Prostate gland (tissue), 2 donors: ENCODE measurements at regions not wholly inside any gene's neighbourhood (a gene's known extent, or its start where the extent isn't known, plus 50 kb on each side); places are given as distances from the start of the nearest gene placed in this dataset.

Source experiments
- DNase-seq: peaks from one replicate; pipeline ENCODE4 v3.0.0-alpha.2; 2019; ENCODE audit warnings: low spot score
- H3K27ac ChIP-seq, 2 donors: fragments of 200-600 bp; sonication (generic); 2 replicates each; pipeline ENCODE4 v1.5.1; 2017 to 2019
- H3K27me3 ChIP-seq: fragments of 200-600 bp; sonication (generic); replicated peaks from 2 replicates; pipeline ENCODE4 v1.5.1; 2019; ENCODE audit not compliant: insufficient read depth
- H3K36me3 ChIP-seq, 2 donors: fragments of 200-600 bp; sonication (generic); 1 replicate in 1 of 2; 2 replicates in 1 of 2; pipeline versions ENCODE4 v1.5.1 to v1.8.1; 2017 to 2019
- H3K4me1 ChIP-seq: fragments of 200-600 bp; sonication (generic); replicated peaks from 2 replicates; pipeline ENCODE4 v1.5.1; 2019
- H3K4me3 ChIP-seq, 2 donors: fragments of 200-600 bp; sonication (generic); 2 replicates each; pipeline ENCODE4 v1.5.1; 2017 to 2019
- H3K9me3 ChIP-seq: fragments of 200-600 bp; sonication (generic); 2 replicates; pipeline ENCODE4 v1.5.1; 2017
- POLR2A ChIP-seq: fragments of 450-650 bp; IDR thresholded peaks from one replicate; pipeline ENCODE4 v1.6.1; 2016; ENCODE audit warnings: antibody characterized with exemption, mild to moderate bottlenecking
- POLR2AphosphoS5 ChIP-seq: sonication (generic); formaldehyde crosslinking; IDR thresholded peaks from one replicate; pipeline ENCODE4 v1.6.1; 2017; ENCODE audit warnings: antibody characterized with exemption
- WGBS: methylation state at CpG from one replicate; pipeline ENCODE4 v1.1.5; 2018; 5-methylcytosine and 5-hydroxymethylcytosine counted together
- intact Hi-C: fragments of 100-400 bp; cut with DNase I; formaldehyde crosslinking; loops from one replicate; pipeline ENCODE4 v1.14.2; 2022
- TF ChIP-seq, protein P1 (sequence below), 4 experiments: fragments of 200-600 bp in 2 of 4; fragments of 450-650 bp in 2 of 4; sonication (generic) in 2 of 4; IDR thresholded peaks; 1 replicate in 3 of 4; 2 replicates in 1 of 4; pipeline ENCODE4 v1.5.1; 2016 to 2019; ENCODE audit warnings: antibody characterized with exemption in 4 of 4, mild to moderate bottlenecking in 2 of 4, moderate library complexity in 2 of 4

DNA sequence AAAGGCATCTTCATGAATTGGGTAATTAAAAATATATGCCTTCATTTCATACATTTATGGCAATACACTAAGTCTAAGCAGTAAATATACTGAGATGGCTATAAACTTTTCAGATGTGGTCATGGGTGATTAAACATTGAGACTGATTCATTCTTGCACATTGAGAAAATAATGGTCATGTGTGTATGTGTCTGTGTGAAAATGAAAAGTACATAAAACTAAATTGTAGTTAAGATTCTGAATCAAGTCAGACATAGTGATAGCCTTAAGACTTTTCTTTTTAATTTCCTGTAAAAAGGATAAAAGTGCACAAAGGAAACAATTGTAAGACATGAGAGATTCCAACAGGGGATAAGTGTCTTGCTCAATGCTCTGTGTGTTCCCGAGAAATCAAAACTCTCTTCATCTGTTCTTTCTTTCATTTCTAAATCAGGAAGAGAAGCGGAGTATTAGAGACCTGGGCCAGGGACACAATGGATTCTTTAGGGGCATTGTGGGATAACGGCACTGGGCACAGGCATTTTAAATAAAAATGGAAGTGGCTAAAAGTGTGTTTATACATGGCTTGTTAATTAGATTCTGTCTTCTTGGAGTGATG is 69.8 kb upstream of the AGR3 start:
- H3K27ac ChIP-seq: no peak overlapping the region
- intact Hi-C loops: no loop called here

DNA sequence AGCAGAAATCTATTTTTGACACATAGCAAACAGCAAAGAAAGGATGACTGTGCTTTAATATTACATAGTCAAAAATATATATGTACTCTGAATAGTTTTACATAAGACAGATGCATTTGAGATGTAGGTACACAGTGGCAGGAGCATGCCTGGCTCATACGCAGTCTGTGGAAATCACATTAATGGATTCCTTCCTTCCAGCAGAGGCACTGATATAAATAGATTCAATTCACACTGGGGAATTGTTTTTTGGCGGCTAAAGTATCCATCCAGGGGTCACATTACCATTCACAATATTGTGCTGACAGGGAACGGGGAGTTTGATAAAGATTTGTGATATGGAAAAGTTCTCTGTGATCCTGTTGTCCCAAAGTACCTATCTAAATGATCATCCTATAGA is 72.5 kb upstream of the AGR3 start:
- H3K4me3 ChIP-seq: no peak overlapping the region
- H3K4me1 ChIP-seq: no peaks in the 10 kb centered on the region
- WGBS: 65% methylated on average over 3 of the region's 3 CpGs
- intact Hi-C loops: no loop called here
- no peaks in the 10 kb centered on the region for H3K27me3 ChIP-seq
- no peaks in the 10 kb centered on the region for H3K9me3 ChIP-seq
- TF ChIP-seq POLR2AphosphoS5: no peak
- TF ChIP-seq POLR2A: no peak
- TF ChIP-seq, protein P1, sequence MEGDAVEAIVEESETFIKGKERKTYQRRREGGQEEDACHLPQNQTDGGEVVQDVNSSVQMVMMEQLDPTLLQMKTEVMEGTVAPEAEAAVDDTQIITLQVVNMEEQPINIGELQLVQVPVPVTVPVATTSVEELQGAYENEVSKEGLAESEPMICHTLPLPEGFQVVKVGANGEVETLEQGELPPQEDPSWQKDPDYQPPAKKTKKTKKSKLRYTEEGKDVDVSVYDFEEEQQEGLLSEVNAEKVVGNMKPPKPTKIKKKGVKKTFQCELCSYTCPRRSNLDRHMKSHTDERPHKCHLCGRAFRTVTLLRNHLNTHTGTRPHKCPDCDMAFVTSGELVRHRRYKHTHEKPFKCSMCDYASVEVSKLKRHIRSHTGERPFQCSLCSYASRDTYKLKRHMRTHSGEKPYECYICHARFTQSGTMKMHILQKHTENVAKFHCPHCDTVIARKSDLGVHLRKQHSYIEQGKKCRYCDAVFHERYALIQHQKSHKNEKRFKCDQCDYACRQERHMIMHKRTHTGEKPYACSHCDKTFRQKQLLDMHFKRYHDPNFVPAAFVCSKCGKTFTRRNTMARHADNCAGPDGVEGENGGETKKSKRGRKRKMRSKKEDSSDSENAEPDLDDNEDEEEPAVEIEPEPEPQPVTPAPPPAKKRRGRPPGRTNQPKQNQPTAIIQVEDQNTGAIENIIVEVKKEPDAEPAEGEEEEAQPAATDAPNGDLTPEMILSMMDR (IDR thresholded peaks at IDR 0.05): no peak
- no peak overlapping the region for H3K27ac ChIP-seq
- no peaks in the 10 kb centered on the region for H3K36me3 ChIP-seq
- no peak for DNase-seq

More for the DNA sequence above, 69.8 kb upstream of the AGR3 start:
- DNase-seq: no peak
- no peak overlapping the region for H3K4me3 ChIP-seq
- H3K4me1 ChIP-seq: no peaks in the 10 kb centered on the region
- H3K27me3 ChIP-seq: no peaks in the 10 kb centered on the region
- WGBS: 51% methylated on average over 3 of the region's 3 CpGs
- TF ChIP-seq, protein P1 (IDR thresholded peaks at IDR 0.05): no peak
- TF ChIP-seq POLR2AphosphoS5: no peak
- no peak for TF ChIP-seq POLR2A
- no peaks in the 10 kb centered on the region for H3K9me3 ChIP-seq
- H3K36me3 ChIP-seq: no peaks in the 10 kb centered on the region

DNA sequence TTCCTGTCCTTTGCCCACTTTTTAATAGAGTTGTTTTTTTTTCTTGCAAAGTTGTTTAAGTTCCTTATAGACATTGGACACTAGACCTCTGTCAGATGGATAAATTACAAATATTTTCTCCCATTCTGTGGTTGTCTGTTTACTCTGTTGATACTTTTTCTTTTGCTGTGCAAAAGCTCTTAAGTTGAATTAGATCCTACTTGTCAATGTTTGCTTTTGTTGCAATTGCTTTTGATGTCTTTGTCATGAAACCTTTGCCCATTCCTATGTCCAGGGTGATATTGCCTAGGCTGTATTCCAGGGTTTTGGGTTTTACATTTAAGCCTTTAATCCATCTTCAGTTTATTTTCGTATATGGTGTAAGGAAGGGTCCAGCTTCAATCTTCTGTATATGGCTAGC is 76.9 kb upstream of the AGR3 start:
- WGBS: 81% methylated on average over 1 of the region's 1 CpG

DNA sequence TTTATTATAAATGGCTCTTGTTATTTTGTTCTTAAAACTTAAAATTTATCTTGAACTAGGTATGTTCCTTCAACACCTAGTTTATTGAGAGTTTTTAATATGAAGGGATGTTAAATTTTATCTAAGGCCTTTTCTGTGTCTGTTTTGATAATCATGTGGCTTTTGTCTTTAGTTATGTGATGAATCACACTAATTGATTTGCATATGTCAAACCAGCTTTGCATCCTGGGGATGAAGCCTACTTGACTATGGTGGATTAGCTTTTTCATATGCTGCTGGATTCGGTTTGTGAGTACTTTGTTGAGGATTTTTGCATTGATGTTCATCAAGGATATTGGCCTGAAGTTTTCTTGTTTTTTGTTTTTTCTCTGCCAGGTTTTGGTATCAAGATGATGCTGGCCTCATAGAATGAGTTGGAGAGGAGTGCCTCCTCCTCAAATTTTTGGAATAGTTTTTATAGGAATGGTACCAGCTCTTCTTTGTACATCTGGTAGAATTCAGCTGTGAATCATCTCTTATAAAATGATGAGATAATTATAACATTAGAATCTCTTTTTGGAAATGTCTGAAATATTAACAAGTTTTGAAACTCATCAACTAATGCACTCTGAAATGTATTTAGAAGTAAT is 78.7 kb upstream of the AGR3 start:
- TF ChIP-seq POLR2A (no peak), POLR2AphosphoS5 (no peak)
- TF ChIP-seq, protein P1 (IDR thresholded peaks at IDR 0.05): no peak
- H3K27me3 ChIP-seq: no peaks in the 10 kb centered on the region
- no peak for DNase-seq
- H3K27ac ChIP-seq: no peak overlapping the region
- 96% methylated on average over 1 of the region's 1 CpG for WGBS
- no peaks in the 10 kb centered on the region for H3K9me3 ChIP-seq
- no peak overlapping the region for H3K4me3 ChIP-seq
- intact Hi-C loops: no loop called here
- no peaks in the 10 kb centered on the region for H3K4me1 ChIP-seq
- H3K36me3 ChIP-seq: no peaks in the 10 kb centered on the region

More for the DNA sequence above, 76.9 kb upstream of the AGR3 start:
- Histone ChIP-seq H3K4me3 (no peak overlapping the region), H3K4me1 (no peaks in the 10 kb centered on the region), H3K36me3 (no peaks in the 10 kb centered on the region), H3K27ac (no peak overlapping the region), H3K9me3 (no peaks in the 10 kb centered on the region), H3K27me3 (no peaks in the 10 kb centered on the region)
- TF ChIP-seq POLR2A (no peak), POLR2AphosphoS5 (no peak)
- TF ChIP-seq, protein P1 (IDR thresholded peaks at IDR 0.05): no peak
- DNase-seq: no peak
- intact Hi-C loops: no loop called here

DNA sequence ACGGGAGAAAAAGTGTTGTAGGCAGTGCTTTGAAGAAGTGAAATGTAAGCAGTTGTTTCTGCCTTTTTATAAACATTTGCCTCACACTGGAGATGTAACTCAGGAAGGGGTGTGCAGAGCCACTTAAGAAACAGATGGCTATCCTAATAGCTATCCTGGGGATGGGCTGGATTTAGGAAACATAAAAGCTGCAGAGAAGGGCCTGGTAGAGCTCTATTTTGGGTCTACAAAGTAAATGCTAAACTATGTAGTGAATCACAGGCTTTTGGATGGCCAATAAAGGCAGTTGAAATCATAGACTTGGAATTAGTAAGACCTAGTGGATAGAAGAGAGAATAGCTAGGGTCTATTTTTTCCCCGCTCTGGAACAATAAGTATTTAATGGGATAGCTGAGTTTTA is 79.9 kb upstream of the AGR3 start:
- H3K27ac ChIP-seq: no peak overlapping the region
- WGBS: 67% methylated on average over 2 of the region's 2 CpGs

More for the DNA sequence above, 79.9 kb upstream of the AGR3 start:
- no peak overlapping the region for H3K4me3 ChIP-seq
- no peak for DNase-seq
- no peaks in the 10 kb centered on the region for H3K9me3 ChIP-seq
- intact Hi-C loops: no loop called here
- no peaks in the 10 kb centered on the region for H3K36me3 ChIP-seq
- H3K4me1 ChIP-seq: no peaks in the 10 kb centered on the region
- no peaks in the 10 kb centered on the region for H3K27me3 ChIP-seq
- TF ChIP-seq POLR2A (no peak), POLR2AphosphoS5 (no peak)
- TF ChIP-seq, protein P1 (IDR thresholded peaks at IDR 0.05): no peak
